Kidney epithelial cell (primary cell): ENCODE measurements at regions not wholly inside any gene's neighbourhood (a gene's known extent, or its start where the extent isn't known, plus 50 kb on each side); places are given as distances from the start of the nearest gene placed in this dataset.

Experiments used
- DNase-seq: peaks from one replicate; pipeline ENCODE4 v3.0.0-alpha.2; 2010; ENCODE audit warnings: low read depth
- H3K27me3 ChIP-seq: 2 replicates; pipeline ENCODE4 v1.6.0; 2011; ENCODE audit warnings: low read length; ENCODE audit not compliant: control insufficient read depth, insufficient read depth
- H3K36me3 ChIP-seq: 2 replicates; pipeline ENCODE4 v1.5.1; 2011; ENCODE audit warnings: low read length; ENCODE audit not compliant: control insufficient read depth, insufficient read depth
- H3K4me3 ChIP-seq: 2 replicates; pipeline ENCODE4 v1.5.1; 2011; ENCODE audit warnings: low read depth, mild to moderate bottlenecking, control low read depth, low read length
- CTCF ChIP-seq: IDR thresholded peaks from 2 replicates; pipeline ENCODE4 v1.5.1; 2011; ENCODE audit warnings: mild to moderate bottlenecking, moderate library complexity, low read length, control low read depth, inconsistent platforms; ENCODE audit not compliant: insufficient read depth, poor library complexity, severe bottlenecking

GRCh38 chr2:128438586-128438985, 119.9 kb upstream of the HS6ST1 start:
- Histone ChIP-seq H3K4me3 (no peak overlapping the region), H3K27me3 (no peaks in the 10 kb centered on the region), H3K36me3 (no peaks in the 10 kb centered on the region)
- no peak for TF ChIP-seq CTCF
- DNase-seq = no peak

- TF ChIP-seq CTCF = no peak
- H3K27me3 ChIP-seq = no peaks in the 10 kb centered on the region
- no peak for DNase-seq
Measured at GRCh38 chr2:128439031-128439790, 120.5 kb upstream of the HS6ST1 start.

GRCh38 chr2:128439791-128440665, 121.4 kb upstream of the HS6ST1 start:
- no peak for DNase-seq
- Histone ChIP-seq H3K27me3 (no peaks in the 10 kb centered on the region), H3K4me3 (no peak overlapping the region), H3K36me3 (no peaks in the 10 kb centered on the region)
- no peak for TF ChIP-seq CTCF

More at GRCh38 chr2:128439031-128439790, 120.5 kb upstream of the HS6ST1 start:
- H3K4me3 ChIP-seq = no peak overlapping the region
- no peaks in the 10 kb centered on the region for H3K36me3 ChIP-seq

GRCh38 chr2:128440666-128441340, 122.1 kb upstream of the HS6ST1 start:
- DNase-seq = no peak
- no peaks in the 10 kb centered on the region for H3K27me3 ChIP-seq
- H3K4me3 ChIP-seq = no peak overlapping the region
- no peak for TF ChIP-seq CTCF
- H3K36me3 ChIP-seq = no peaks in the 10 kb centered on the region

- Histone ChIP-seq H3K4me3 (no peak overlapping the region), H3K36me3 (no peaks in the 10 kb centered on the region), H3K27me3 (no peaks in the 10 kb centered on the region)
- DNase-seq = no peak
- TF ChIP-seq CTCF = no peak
Measured at GRCh38 chr2:128441341-128442052, 122.8 kb upstream of the HS6ST1 start.
